ENCODE measurements at regions not wholly inside any gene's neighbourhood (a gene's known extent, or its start where the extent isn't known, plus 50 kb on each side); places are given as distances from the start of the nearest gene placed in this dataset.
"Not testable (repeated sequence)": the region's sequence is repeated elsewhere in the genome, so short reads cannot be mapped to it uniquely, and the experiment has no call there.

GRCh38 chr4:122100508-122100907, 51.6 kb upstream of the BLTP1 start:
- DNase-seq (ENCODE audit: low read depth), result no peak

GRCh38 chr4:122099896-122100295, 52.2 kb upstream of the BLTP1 start:
- DNase-seq (ENCODE audit: low read depth), result peak; percentile 82

- DNase-seq (ENCODE audit: low read depth), result no peak
These were observed 60.2 kb upstream of the BLTP1 start for GRCh38 chr4:122091836-122092405.

GRCh38 chr4:122091397-122091796, 60.7 kb upstream of the BLTP1 start:
- DNase-seq (ENCODE audit: low read depth), result no peak

- no peak for DNase-seq (ENCODE audit: low read depth)
These were observed 61.1 kb upstream of the BLTP1 start for GRCh38 chr4:122090989-122091388.

- no peak for DNase-seq (ENCODE audit: low read depth)
These were observed 65.6 kb upstream of the BLTP1 start for GRCh38 chr4:122086338-122087065.

- no peak for DNase-seq (ENCODE audit: low read depth)
These were observed 68.1 kb upstream of the BLTP1 start for GRCh38 chr4:122083989-122084388.

- DNase-seq (ENCODE audit: low read depth), result no peak
These were observed 68.8 kb upstream of the BLTP1 start for GRCh38 chr4:122083351-122083750.

- no peak for DNase-seq (ENCODE audit: low read depth)
These were observed 69.5 kb upstream of the BLTP1 start for GRCh38 chr4:122082661-122083060.

GRCh38 chr4:122077653-122078052, 74.5 kb upstream of the BLTP1 start:
- not testable (repeated sequence) for DNase-seq (ENCODE audit: low read depth)

GRCh38 chr4:122076835-122077234, 75.3 kb upstream of the BLTP1 start:
- not testable (repeated sequence) for DNase-seq (ENCODE audit: low read depth)

GRCh38 chr4:122073615-122074014, 78.5 kb upstream of the BLTP1 start:
- no peak for DNase-seq (ENCODE audit: low read depth)

- DNase-seq (ENCODE audit: low read depth), result no peak
These were observed 86.2 kb upstream of the BLTP1 start for GRCh38 chr4:122065915-122066314.

GRCh38 chr4:122065149-122065548, 87.0 kb upstream of the BLTP1 start:
- no peak for DNase-seq (ENCODE audit: low read depth)

GRCh38 chr4:122053186-122053585, 98.9 kb upstream of the BLTP1 start:
- DNase-seq (ENCODE audit: low read depth), result no peak

GRCh38 chr4:122052677-122053076, 99.5 kb upstream of the BLTP1 start:
- DNase-seq (ENCODE audit: low read depth), result no peak

- DNase-seq (ENCODE audit: low read depth), result no peak
These were observed 99.0 kb upstream of the TRPC3 start for GRCh38 chr4:122050841-122051240.

GRCh38 chr4:122047456-122048425, 95.9 kb upstream of the TRPC3 start:
- no peak for DNase-seq (ENCODE audit: low read depth)

GRCh38 chr4:122046255-122046654, 94.4 kb upstream of the TRPC3 start:
- DNase-seq (ENCODE audit: low read depth), result no peak

GRCh38 chr4:122045533-122045932, 93.7 kb upstream of the TRPC3 start:
- peak; percentile 96 for DNase-seq (ENCODE audit: low read depth)

GRCh38 chr4:122044501-122044900, 92.6 kb upstream of the TRPC3 start:
- DNase-seq (ENCODE audit: low read depth), result no peak

GRCh38 chr4:122041312-122041711, 89.5 kb upstream of the TRPC3 start:
- no peak for DNase-seq (ENCODE audit: low read depth)
